ENCODE measurements at regions not wholly inside any gene's neighbourhood (a gene's known extent, or its start where the extent isn't known, plus 50 kb on each side); places are given as distances from the start of the nearest gene placed in this dataset.

DNA sequence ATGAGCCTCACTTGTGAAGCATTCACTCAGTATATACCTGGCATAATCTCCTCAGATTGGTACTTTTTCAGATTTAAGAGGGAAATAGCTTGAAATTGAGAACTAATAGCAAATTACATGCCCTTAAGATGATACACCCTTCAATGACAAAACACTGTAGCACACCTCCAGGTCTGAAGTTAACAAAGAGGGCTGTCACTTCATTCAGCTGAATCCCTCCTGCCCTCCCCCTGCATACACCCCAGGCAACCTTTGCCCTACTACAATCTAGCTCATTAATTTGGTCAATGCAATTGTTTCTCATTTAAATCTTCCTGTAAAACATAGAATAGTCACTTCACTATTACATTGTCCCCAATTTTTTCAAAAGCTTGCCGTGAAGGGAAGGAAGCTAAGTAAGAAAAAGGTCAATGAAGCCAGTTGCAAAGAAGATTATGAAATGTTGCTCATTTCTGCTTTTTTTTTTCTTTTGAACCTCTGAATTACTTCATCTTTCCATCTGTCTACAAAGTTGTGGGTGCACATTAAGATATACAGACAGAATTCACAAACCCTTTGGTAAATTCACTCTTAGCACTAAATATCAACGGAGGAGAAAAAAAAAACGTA is 294.8 kb upstream of the PTGER4 start:
- DNase-seq = no peak

DNA sequence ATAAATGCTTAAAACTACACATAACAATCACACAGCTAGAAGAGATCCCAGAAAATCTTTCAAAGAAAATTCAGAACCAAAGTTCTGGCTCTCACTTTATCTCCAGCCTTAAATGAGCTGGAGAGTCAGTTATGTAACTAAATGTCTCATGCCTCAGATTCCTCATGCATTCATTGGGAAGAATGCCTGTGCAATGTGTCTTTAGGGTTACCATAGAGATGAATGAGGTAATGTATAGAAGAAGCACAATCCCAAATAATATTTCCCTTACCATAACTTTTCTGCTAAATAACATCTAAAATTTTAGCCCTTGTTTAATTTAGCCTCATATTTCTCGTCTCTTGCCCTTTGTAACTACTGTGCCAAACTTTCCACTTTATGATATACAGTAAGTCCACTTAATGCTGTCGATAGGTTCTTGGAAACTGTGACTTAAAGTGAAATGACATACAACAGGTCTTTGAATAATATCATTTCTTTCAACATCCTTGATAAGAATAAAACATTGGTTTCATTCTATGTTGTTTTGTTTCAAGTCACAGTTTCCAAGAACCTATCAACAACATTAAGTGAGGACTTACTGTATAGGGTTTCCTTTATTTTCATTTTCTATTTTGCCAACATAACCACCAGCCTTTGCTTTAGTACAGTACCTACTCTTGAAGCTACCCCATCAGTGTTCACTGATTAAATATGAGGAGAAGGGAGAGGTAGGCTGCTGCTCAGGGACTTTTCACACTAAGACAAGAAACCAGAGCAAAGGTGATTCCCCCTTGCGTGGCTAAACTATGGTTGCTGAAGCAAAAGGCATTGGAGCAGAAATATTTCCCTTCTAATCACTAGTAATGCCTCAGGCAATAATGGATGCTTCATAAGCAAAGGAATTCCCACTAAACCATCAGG is 295.7 kb upstream of the PTGER4 start:
- no peak for DNase-seq

DNA sequence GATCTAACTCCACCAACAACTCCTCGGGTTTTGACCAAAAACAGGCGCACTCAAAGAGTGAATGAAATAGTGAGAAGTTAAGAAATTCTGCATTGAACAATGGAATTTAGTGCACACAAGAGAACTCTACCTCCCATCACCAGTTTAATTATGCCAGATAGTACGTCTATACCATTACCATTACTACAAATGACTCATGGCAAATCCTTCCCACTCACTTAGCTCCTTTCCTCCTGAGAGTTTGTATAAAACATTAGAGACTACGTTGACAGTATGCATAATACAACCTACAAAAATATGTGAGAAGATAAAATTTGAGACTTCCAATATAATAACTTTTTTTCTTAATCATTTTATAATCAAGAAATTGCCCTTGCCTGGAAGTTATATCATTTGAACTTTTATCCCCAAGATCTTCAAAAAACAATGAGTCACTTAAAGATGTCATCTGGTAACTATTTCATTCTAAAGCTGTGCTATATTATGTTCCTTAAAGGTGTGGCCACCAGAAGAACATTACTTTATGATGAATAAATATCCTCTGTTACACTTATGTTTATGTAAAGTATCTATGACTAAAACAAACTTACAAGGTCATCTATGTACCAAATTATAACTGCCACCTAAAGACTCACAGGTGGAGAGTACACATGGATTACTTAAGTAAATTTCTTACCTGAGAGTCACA is 297.9 kb upstream of the PTGER4 start:
- DNase-seq = no peak

DNA sequence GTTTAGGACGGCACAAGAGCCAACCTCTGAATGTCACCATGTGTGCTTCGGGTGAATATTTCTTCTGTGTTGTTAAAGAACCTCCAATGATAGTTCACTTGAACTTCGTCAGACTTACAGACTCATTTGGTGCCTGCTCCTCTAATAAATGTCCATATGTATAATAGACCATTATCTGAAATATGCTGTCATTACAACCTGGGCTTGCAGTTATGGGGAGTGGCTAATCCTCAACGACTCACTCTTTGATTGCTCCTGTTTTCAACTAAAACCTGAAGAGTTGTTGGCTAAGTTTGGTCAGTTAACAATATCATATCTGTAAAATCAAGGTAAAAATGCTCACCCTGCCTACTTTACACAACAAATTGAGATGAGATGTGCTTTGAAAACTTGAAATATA is 298.7 kb upstream of the PTGER4 start:
- DNase-seq = no peak

DNA sequence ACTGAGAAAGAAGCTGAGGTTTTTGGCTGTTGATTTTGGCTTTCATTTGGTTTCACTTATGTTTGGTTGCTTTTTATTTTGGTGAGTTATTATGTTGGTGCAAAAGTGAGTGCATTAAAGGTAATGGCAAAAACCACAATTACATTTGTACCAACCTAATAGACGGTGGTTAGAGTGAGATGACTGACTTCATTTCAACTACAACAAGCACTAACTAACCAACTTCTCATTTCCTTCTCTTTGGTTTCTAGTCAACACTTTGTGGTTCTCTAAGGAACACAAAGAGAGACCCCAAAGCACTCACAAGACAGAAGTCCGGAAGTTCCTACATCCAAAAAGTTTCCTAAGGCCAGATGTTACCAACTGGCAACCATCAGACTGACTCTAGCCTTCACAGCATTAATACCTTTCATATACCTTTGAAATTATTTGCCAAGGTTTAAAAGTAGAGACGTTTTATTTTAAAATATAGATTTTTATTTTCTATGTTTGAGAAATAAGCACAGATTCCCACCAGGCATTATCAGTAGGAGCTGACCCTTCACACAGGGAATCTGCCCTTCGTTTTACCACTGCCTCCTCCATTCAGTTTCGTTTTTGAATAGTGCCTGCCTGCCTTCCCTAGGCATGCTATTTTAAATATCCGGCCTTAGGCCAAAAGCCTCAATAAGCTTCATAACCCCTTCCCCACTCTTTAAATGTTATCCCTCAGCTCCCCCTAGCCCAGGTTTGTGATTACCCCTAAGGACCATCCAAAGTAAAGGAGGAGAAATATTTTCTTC is 301.1 kb upstream of the PTGER4 start:
- no peak for DNase-seq

DNA sequence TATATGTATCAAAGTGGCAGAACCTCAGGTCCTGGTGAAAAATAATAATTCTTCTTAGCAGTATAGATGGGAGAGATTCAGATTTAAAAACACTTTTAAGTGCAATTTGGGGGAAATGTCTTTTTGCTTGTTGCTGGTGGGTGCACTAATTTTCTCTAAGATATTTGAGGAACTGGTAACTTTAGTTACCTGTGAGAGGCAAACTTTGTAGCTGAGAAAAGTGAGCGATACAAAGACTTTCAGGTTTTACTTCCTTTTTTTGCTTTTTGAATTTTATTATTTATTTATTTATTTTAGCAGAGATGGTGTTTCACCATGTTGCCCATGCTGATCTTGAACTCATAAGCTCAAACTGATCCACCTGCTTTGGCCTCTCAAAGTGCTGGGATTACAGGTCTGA is 303.1 kb upstream of the PTGER4 start:
- no peak for DNase-seq

DNA sequence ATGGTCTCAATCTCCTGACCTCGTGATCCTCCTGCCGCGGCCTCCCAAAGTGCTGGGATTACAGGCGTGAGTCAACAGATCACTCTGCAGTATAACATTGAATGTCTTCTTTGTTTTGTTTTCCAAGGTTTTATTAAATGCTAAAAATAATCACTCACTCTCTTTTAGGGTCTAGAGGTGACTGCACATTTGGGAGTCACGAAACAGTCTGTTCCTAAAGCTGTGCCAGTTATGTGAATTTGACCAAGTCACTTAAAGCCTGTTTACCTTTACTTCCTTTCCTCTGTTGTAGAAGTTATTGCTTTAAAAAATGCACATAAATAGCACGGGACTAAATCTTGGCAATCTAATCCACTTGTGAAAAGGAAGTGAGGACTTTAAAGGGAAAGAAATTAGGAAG is 304.9 kb upstream of the PTGER4 start:
- DNase-seq = no peak

DNA sequence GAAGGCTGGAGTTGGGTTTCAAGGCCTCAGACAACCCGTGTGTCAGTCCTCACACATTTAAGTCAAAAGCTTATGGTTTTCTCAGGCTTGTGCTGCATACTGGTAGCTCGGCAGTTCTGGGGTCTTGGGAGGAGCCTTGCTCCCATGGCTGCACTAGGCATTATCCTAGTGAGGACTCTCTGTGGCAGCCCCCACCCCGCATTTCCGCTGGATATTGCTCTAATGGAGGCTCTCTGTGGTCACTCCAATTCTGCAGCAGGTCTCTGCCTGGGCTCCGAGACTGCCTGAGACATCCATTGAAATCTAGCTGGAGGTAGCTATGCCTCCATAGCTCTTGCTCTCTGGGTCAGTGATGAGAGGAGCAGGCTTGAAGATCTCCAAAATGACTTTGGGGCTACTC is 311.5 kb upstream of the PTGER4 start:
- DNase-seq = no peak

DNA sequence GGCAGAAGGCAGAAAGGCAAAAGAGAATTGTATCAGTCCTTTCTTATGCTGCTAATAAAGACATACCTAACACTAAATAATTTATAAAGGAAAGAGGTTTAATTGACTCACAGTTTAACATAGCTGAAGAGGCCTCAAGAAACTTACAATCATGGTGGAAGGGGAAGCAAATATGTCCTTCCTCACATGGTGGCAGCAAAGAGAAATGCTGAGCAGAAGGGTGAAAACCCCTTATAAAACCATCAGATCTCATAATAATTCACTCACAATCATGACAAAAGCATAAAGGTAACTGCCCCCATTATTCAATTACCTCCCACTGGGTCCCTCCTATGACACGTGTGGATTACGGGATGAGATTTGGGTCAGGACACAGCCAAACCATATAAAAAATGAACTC is 312.5 kb upstream of the PTGER4 start:
- no peak for DNase-seq

DNA sequence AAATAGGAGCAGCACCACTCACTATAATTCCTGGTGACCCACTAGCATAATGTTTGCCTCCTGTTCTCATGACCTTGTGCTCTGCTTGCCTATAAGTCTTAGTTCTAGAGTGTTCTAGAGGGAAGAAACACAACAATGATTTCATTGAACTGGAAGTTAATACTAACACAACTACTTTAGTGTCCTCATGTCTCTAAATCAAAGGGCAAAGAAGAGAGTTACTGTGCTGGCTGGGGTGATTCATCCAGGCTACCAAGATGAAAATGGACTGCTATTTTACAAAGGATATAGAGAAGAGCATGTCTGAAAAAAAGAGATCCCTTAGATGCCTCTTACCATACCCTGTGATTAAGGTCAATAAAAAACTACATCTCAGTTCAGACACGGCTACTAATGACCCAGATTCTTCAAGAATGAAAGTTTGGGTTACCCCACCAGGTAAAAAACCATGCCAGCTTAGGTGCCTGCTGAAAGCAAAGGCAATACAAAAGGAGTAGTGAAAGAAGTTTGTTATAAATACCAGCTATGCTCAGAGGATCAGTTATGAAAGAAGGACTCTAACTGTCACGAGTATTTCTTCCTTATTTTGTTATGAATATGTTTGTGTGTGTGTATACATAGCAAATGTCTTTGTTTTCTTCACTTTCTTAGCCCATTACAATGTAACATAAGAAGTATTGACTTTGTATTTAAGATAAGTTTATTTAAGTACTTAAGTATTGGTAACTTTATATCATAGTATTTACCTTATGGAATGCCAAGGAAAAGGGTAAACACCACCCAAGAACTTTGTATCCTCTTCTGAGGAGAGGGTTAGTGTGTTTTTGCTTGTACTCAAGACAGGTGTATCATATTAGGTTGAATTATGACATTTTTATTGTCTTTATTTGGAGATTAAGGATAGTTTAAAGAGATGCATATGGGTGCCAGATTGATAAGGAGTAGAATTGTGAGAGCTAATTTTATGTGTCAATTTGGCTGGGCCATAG is 314.1 kb upstream of the PTGER4 start:
- DNase-seq = no peak

DNA sequence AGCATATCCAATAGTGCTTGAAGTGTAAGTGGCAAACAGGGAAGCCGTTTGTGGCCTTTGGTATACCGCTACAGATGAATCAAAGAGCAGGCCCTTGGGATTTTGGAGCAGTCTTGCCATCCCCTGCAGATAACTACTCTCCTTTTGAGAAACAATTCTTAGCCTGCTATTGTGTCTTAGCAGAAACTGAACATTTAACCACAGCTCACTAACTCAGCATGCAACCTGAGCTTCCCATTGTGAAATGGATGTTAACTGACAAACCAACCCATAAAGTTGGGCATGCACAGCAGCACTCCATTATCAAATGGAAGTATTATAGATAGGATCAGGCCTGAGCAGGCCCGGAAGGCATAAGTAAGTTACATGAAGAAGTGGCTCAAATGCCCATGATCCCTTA is 315.3 kb upstream of the PTGER4 start:
- no peak for DNase-seq

DNA sequence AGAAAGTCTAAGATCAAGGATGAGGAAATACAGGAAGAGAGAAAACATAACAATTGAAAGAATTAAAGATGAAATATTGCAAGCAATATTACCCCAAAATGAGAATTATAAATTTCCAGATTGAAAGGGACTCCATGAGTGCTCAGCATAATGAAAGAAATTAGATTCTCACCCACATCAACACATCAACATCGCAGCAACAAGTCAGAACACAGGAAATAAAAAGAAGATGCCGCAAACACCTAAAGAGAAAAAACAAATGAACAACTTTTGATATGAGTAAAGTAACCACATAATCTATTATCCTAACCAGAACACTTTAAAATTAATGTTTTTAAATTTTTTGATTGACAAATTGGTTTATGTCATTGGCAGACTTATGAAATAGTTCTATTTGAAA is 318.3 kb upstream of the PTGER4 start:
- no peak for DNase-seq

DNA sequence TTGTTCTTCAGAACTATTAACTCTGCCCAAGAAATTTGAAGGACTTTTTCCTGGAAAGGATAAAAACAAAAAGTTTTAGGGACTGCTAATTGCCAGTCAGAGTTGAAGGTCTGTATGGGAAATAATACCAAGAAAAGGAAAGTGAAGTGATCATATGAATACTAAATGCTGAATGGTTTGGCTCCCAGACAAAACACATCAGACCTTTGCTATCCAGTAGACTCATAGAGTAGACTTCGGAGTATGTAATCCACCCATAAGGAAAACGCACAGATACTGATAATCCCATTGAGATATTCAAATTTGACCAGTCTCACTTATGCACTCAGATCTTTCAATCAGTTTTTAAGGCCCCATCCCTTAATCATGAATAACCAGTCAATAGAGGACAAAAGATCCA is 319.0 kb upstream of the PTGER4 start:
- DNase-seq = no peak

DNA sequence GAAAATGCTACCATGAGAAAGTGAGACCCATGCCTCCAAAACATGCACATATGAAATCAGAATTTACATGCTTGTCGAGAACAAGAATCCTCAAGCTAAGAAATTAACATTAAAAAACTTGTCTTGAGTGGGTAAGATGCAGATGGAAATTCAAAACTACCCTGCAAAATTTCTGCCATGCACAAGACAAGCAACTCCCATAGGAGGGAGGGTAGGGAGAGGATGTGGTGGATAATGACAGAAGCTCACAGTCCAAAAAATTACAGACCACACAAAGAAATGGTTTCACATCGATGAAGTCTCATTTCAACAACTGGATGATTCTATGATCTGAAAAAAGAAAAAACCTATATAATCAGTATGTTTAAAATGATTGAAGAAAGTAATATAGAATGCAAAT is 319.9 kb upstream of the PTGER4 start:
- no peak for DNase-seq

DNA sequence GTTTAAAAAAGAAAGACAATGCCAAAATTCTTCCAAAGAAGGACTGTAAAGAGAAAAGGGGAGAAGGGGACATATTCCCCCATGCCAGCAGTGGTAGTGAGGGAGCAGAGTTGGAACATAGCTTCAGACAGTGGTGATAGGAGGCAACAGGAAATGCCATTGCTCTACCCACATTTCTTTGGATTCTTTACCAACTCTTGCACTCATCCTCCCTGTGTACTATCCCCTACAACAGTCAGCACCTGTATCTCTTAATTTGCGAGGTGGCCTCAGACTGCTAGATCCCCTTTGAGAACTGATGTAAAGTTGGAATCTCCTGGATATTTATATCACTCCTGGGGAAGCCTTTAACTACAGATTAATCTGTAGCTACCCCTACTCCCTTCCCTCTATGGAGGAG is 320.6 kb upstream of the PTGER4 start:
- no peak for DNase-seq

DNA sequence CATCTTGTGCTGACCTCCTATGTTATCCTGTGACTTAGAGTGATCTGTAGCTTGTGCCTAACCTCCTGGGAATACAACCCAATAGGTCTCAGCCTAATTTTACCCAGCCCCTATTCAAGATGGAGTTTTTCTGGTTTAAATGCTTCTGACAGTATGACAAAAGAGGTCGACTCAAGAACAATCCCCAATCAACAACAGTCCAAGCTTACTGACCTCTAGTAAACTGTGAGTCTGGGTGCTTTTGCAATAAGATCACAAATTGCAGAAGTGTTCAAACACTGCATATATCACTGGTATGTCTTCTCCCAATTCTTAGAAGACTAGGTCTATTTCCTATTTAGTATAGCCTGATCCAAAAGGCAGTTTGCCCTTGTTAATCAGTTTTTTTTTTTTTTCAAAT is 323.5 kb upstream of the PTGER4 start:
- no peak for DNase-seq

DNA sequence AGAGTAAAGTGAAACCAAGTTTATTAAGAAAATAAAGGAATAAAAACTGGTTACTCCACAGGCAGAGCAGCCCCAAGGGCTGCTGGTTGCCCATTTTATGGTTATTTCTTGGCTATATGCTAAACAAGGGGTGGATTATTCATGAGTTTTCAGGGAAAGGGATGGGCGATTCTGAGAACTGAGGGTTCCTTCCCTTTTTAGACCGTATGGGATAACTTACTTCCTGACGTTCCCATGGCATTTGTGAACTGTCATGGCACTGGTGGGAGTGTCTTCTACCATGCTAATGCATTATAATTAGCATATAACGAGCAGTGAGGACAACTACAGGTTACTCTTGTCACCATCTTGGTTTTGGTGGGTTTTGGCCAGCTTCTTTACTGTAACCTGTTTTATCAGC is 323.9 kb upstream of the PTGER4 start:
- DNase-seq = no peak

DNA sequence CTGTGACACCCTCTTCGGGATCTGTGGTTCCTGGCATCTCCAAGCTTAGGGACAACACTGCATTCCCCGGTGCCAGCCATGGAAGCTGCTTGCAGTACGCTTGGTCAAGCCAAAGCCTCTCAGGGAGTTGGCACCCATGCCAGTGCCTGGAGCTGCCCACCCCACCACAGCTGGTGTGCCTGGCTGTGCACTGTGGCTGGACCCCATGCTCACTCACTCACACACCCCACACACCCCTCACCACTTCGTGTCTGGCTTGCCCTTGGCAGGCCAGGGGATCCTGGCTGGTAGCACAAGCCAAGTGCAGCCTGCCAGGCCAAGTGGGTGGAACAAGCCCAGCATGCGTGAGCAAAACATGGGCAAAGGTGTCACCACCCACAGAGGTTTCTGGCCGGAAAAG is 324.5 kb upstream of the PTGER4 start:
- DNase-seq = no peak

DNA sequence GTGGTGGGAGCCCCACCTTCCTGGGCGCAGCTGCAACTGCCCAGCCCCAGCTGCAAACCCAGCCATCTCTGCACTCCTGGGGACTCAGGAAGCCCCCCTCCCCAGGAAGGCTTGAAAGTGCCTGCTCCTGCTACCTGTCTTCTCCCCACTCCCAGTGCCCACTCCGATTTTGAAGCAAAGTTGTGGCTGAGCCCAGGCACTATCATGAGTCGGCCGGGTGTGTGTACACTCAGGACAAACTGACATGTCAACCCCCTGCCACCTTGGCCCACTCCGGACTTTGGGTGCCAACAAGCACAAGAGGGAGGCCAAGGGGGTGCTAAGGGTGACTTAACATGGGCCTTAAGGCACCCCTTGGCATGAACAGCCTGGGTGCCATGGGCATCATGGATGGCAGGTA is 325.5 kb upstream of the PTGER4 start:
- DNase-seq = no peak

DNA sequence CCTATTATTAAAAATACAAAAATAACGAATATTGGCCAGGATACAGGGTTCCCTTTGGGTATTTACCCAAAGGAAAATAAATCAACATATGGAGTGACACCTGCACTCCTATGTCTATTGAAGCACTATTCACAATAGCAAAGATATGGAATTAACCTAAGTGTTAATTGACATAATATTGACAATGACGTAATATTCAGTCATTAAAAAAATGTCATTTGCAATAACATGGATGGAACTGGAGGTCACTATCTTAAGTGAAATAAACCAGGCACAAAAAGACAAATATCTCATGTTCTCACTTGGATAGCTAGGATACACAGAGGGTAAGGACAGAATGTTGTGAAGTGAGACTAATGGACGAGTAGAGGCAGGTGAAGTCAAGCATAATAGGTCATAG is 326.3 kb upstream of the PTGER4 start:
- DNase-seq = no peak

DNA sequence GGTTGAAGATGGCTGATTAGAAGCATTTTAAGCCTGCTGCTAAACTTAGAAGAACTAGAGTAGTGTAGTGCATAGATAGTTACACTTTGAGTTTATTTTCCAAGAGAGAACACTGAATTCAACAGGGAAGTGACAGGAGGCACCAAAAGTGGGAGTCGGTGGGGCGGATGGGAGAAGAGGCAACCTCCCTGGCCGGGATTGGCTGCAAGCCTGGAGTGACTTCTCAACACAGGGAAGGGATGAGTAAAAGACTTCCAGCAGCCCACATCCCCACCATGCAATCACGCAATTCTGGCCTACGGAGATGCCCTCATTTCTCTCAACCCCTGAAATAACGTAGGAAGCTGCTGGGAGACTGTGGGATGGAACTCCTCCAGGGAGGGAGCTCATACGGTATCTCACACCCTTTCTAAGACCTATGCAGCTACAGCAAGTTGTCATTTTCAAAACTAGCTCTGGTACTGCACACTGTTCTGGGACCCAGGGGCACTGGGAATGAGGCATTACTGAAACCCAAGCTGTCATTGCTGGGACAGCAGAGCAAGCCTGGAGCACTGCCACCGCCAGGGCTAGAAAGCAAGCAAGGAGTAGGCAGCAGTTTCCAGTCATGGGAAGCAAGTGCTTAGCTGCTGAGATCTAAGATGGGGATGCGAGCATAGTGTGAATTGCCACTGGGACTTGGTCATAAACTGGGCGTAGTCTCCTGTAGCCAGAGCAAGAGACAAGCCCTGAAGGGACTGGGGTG is 331.6 kb upstream of the PTGER4 start:
- DNase-seq = no peak
